ENCODE measurements at regions not wholly inside any gene's neighbourhood (a gene's known extent, or its start where the extent isn't known, plus 50 kb on each side); places are given as distances from the start of the nearest gene placed in this dataset.

GRCh38 chr4:178556796-178557195 lies 1114.6 kb upstream of the AGA start:
- DNase-seq (ENCODE audit: low read depth), result no peak

DNA sequence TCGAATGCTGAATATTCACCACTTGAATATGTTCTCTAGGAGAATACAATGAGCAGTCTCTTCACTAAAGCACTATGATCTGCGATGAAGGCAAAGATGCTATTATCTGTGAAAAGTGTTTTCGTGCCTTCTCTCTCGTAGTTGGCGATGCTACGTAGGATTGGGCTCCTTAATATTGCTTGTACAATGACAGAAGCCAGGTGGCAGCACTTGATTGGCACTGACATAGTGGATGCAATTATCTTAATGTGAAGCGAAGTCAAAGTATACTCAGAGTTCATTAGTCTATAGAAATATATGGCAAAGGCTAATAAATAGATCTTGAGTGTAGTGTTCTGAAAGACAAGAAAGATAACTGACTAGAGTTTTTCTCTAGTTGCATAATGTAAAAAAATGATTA lies 1135.7 kb upstream of the AGA start:
- DNase-seq (ENCODE audit: low read depth), result no peak

- DNase-seq (ENCODE audit: low read depth), result no peak
Observed at GRCh38 chr4:178595500-178596138, 1153.4 kb upstream of the AGA start.

GRCh38 chr4:178598672-178599071 lies 1156.4 kb upstream of the AGA start:
- no peak for DNase-seq (ENCODE audit: low read depth)

GRCh38 chr4:178599521-178599920 lies 1157.3 kb upstream of the AGA start:
- no peak for DNase-seq (ENCODE audit: low read depth)

GRCh38 chr4:178602833-178603232 lies 1160.6 kb upstream of the AGA start:
- DNase-seq (ENCODE audit: low read depth), result no peak

DNA sequence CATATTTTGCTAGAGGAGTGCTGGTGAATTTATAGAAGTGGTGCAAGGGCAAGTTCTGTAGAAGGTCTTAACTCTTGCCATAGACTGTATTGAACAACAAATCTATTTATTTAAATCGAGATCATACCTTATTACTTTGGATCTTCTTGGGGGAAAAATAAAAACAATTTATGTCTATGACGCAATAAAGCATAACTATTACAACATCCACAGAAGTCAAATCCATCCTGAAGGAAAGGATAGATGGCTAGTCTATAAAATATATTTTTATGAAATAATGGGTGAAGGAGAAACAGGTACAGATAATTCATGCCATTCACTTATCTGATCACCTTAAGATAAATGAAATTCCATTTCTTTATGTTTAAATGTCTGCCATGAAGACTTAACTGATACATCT lies 1168.8 kb upstream of the AGA start:
- no peak for DNase-seq (ENCODE audit: low read depth)

GRCh38 chr4:178612733-178613132 lies 1170.5 kb upstream of the AGA start:
- DNase-seq (ENCODE audit: low read depth), result no peak

GRCh38 chr4:178632415-178632814 lies 1190.2 kb upstream of the AGA start:
- DNase-seq (ENCODE audit: low read depth), result no peak

DNA sequence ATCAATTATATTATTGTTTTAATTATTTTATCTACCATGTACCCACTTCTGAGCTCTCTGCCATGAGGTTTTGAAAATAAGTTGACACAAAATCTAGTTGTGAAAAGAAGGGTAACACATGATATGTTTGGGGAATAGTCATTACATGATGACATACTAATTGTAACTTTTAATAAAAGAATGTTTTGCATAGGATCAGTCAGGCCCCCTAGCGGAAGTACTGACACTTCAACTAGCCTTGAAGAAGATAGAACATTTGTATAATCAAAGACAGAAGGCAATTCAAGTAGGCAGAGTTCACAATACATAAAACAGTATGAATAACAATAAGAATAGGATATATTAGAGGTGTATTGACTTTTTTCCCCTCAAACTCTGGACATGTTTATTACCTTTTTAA lies 1191.0 kb upstream of the AGA start:
- DNase-seq (ENCODE audit: low read depth), result no peak

DNA sequence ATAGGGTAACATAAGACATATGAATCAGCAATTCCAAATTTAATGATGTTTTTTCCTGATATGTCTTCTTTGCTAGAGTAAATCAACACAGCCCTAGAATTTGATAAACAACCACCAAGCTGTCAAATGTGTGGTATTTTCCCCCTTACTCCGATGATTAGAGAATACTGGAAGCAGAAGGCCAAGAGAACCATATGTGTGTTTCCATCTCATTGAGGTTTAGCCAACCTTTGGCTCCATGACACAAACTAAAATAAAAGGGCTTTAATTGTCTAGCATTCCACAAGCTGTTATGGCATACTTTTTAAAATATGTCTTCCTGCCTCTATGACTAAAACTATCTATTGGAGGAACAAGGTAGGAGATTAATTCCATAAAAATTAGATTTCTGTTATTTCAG lies 1222.4 kb upstream of the AGA start:
- DNase-seq (ENCODE audit: low read depth), result no peak

GRCh38 chr4:178665916-178666315 lies 1223.7 kb upstream of the AGA start:
- no peak for DNase-seq (ENCODE audit: low read depth)

GRCh38 chr4:178671766-178672165 lies 1229.5 kb upstream of the AGA start:
- DNase-seq (ENCODE audit: low read depth), result no peak

- no peak for DNase-seq (ENCODE audit: low read depth)
Observed at GRCh38 chr4:178672512-178672911, 1230.3 kb upstream of the AGA start.

DNA sequence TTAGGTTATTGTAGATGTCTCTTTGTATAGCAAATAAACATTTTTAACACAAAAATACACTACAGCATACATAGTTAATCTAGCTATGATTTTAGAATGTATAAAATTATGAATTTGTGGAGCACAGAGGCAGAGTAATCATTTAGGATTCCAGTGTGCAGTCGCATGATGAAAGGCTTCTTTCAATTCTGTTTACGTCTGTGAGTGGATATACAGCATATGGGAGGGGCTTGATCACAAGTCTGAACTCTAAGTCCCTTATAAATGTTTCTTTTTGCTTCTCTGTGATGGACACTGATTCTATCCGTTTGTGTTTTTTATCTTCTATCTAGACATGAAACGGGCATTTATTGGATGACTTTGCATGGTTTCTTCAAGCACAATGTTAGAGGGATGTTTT lies 1239.6 kb upstream of the AGA start:
- DNase-seq (ENCODE audit: low read depth), result no peak

DNA sequence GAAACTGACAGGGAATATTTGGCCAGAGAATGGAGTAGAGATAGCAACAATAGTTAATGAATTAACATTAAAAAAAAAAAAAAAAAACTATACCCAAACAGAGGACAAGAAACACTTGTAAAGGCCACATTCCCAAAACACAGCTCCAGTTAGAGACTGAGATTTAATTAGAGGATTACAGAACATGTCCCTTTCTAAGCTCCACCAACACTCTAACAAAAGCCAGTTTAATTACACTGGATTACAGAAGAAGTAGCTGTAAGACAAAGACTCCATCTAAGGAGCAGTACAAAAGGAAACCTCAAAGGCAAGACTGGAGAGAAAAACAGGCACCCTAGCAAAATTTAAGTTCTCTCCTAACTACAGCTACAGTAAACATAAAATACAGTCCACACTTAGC lies 1247.7 kb upstream of the AGA start:
- DNase-seq (ENCODE audit: low read depth), result no peak

- DNase-seq (ENCODE audit: low read depth), result no peak
Observed at GRCh38 chr4:178693816-178694215, 1251.6 kb upstream of the AGA start.

DNA sequence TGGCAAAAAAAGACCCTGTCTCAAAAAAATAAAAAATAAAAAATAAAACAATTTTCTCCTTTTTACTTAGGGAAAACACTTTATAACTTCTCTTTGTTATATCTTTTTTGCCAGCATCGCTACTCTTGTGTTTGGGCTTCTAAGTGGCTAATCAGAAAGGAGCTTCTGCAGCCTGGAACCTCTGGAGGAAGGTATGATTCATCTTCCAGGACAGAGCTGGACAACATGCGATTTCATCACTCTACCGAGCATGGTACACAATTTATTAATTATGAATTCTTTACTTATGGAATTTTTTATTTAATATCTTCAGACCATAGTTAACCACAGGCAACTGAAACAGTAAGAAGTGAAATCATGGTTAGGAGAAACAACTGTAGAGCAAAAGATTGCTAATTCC lies 1254.3 kb upstream of the AGA start:
- DNase-seq (ENCODE audit: low read depth), result no peak

DNA sequence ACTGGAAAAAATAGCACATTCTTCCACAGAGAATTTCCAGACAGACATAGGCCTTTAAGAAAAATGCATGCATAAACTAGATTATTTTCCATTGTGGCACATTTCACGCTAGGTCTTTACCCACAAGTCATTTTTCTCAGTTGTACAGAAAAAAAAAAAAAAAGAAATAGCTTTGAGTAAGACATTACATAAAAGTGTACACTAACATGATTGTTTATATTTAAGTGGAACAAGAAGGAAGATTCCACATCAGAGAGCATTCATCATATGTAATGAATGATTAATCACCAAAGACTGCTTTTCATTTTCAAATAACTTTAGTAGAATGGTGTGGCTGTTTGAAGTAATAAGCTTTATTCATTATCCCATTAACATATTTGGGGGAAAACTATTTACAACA lies 1270.2 kb upstream of the AGA start:
- DNase-seq (ENCODE audit: low read depth), result no peak

DNA sequence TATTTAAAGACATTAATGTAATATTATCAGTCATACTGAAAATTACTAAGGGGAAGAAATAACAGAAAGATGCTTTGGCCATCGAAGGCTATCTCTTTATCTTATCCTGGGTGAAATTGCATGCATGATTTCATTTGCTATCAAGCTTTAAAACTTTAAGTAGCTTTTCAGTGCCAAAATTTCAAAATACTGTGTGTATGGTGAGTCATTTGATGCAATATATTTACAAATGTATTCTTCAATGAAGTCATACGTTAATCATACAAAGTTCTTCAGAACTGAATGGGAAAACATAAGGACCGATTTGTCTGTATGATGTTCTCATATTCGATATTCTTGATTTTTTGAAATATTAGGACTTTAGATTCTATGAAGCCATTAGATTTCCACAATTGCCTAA lies 1295.8 kb upstream of the AGA start:
- no peak for DNase-seq (ENCODE audit: low read depth)

DNA sequence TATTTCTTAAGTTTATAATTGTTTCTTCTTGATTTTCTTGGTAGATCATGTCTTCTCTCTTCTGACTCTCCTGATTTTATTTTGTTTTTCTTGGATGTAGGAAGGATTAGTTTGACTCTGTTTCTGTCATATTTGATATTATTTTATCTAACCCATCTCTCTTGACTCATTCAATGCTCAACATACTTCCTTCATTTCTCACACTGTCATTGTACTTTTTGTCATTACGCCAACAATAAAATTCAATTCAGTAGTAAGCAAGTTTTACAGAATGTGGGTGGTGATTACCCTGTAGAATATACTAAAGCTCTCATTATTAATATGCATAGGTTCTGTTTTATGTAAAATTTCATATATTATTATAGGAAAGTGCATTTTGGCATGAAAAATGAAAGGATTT lies 1303.0 kb upstream of the AGA start:
- DNase-seq (ENCODE audit: low read depth), result no peak

GRCh38 chr4:178752954-178753525 lies 1310.8 kb upstream of the AGA start:
- DNase-seq (ENCODE audit: low read depth), result no peak

GRCh38 chr4:178778496-178778895 lies 1336.3 kb upstream of the AGA start:
- DNase-seq (ENCODE audit: low read depth), result no peak

- no peak for DNase-seq (ENCODE audit: low read depth)
Observed at GRCh38 chr4:178781779-178782178, 1339.5 kb upstream of the AGA start.

Measured in CMK (cell line).